Ovary (tissue), 7 donors: ENCODE measurements at regions not wholly inside any gene's neighbourhood (a gene's known extent, or its start where the extent isn't known, plus 50 kb on each side); places are given as distances from the start of the nearest gene placed in this dataset.

Source experiments
- DNase-seq, 5 donors: peaks; one replicate each; pipeline ENCODE4 v3.0.0-alpha.2; 2019 to 2020
- H3K27ac ChIP-seq, 2 donors: fragments of 200-600 bp; one replicate each; pipeline versions ENCODE4 v1.5.1 to v1.8.0; 2019 to 2022
- H3K27me3 ChIP-seq: fragments of 200-600 bp; one replicate; pipeline ENCODE4 v1.8.0; 2022
- H3K36me3 ChIP-seq: fragments of 200-600 bp; sonication (generic); one replicate; pipeline ENCODE4 v1.5.1; 2019
- H3K4me1 ChIP-seq: one replicate; pipeline ENCODE4 v1.8.1; 2013; ENCODE audit warnings: mild to moderate bottlenecking, moderate library complexity; ENCODE audit not compliant: insufficient read depth
- H3K4me3 ChIP-seq: fragments of 200-600 bp; sonication (generic); one replicate; pipeline ENCODE4 v1.5.1; 2017
- H3K9me3 ChIP-seq, 2 donors: fragments of 200-600 bp in 1 of 2; sonication (generic) in 1 of 2; one replicate each; pipeline versions ENCODE4 v1.5.1 to v1.8.1; 2013 to 2019; ENCODE audit warnings: mild to moderate bottlenecking in 1 of 2, moderate library complexity in 1 of 2
- EP300 ChIP-seq: sonication (generic); formaldehyde crosslinking; IDR thresholded peaks from one replicate; pipeline ENCODE4 v1.6.1; 2017; ENCODE audit warnings: antibody characterized with exemption
- POLR2A ChIP-seq: fragments of 450-650 bp; IDR thresholded peaks from one replicate; pipeline ENCODE4 v1.6.1; 2017; ENCODE audit warnings: antibody characterized with exemption, mild to moderate bottlenecking, moderate library complexity
- WGBS, 3 donors: extraction: QIAGEN DNeasy Blood & Tissue Kit in 1 of 3; methylation state at CpG; one replicate each; pipeline versions ENCODE4 v1.1.5 to v1.1.7; 2013 to 2017; 5-methylcytosine and 5-hydroxymethylcytosine counted together
- intact Hi-C, 4 donors: fragments of 100-400 bp; cut with DNase I; formaldehyde crosslinking; loops; one replicate each; pipeline versions ENCODE4 v1.11.0 to v1.15.1; 2022 to 2023
- TF ChIP-seq, protein P1 (sequence below), 3 donors: fragments of 450-650 bp in 2 of 3; fragments of 200-600 bp in 1 of 3; IDR thresholded peaks; one replicate each; pipeline versions ENCODE4 v1.5.1 to v1.8.0; 2016 to 2022; ENCODE audit warnings: antibody characterized with exemption in 3 of 3, mild to moderate bottlenecking in 1 of 3
- donor health status: DM: no; HTN: no; CAD: no; lungs with moderate emphysema.
- donor health status: DM: no; HTN: no; CAD: no.
- donor health status: Bipolar disorder and iron deficiency.
- donor health status: DM: no; HTN: no; CAD: no.
- donor health status: DM: yes; HTN: yes; CAD: no.

DNA sequence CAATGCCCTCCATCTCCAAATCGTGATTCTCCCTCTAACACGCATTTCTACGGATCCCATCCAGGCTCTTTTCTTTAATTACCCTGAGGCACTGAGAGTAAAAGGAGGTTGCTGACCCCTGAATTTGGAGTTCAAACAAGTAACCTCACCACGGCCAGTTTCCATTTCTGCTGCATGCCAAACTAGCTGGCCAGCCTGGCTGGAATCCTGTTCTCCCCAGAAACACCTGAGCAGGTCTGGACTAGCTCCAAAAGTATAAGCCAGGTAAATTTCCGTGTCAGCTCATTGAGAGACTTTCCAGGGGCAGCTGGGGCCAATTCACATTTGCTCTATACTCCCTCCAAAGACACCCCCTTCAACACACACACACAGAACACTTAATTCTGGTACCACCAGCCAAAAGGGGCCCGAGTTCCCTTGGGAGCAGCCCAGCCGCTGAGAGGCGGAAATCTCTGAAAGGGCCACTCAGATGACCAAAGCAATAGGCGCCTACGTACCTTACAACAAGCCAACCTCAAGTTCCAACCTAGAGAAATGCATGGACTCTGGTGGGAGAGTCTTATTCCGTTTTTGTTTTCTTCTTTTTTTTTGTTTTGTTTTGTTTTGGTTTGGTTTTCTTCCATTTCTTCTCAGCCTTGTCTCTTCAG lies 131.4 kb downstream of the NDUFA12 start:
- Histone ChIP-seq H3K27ac (no peak overlapping the region), H3K4me1 (peaks cover 3% of the 10 kb centered on the region), H3K27me3 (no peaks in the 10 kb centered on the region), H3K4me3 (no peak overlapping the region), H3K9me3 (no peaks in the 10 kb centered on the region), H3K36me3 (no peaks in the 10 kb centered on the region)
- WGBS, 3 donors, result 68 to 70% (median 70%) methylated on average over 11 of the region's 11 CpGs
- intact Hi-C loops, result loop anchor here in 3 of 4 donors (10.0 kb wide), 4 partner anchors 87 to 727 kb away; partner anchors contain the start of gene PLXNC1 (in 1 of the 3)
- DNase-seq, result no peak
- no peak for TF ChIP-seq EP300
- TF ChIP-seq, protein P1, sequence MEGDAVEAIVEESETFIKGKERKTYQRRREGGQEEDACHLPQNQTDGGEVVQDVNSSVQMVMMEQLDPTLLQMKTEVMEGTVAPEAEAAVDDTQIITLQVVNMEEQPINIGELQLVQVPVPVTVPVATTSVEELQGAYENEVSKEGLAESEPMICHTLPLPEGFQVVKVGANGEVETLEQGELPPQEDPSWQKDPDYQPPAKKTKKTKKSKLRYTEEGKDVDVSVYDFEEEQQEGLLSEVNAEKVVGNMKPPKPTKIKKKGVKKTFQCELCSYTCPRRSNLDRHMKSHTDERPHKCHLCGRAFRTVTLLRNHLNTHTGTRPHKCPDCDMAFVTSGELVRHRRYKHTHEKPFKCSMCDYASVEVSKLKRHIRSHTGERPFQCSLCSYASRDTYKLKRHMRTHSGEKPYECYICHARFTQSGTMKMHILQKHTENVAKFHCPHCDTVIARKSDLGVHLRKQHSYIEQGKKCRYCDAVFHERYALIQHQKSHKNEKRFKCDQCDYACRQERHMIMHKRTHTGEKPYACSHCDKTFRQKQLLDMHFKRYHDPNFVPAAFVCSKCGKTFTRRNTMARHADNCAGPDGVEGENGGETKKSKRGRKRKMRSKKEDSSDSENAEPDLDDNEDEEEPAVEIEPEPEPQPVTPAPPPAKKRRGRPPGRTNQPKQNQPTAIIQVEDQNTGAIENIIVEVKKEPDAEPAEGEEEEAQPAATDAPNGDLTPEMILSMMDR (IDR thresholded peaks at IDR 0.05), result no peak
- TF ChIP-seq POLR2A, result no peak

GRCh38 chr12:94870511-94870910 lies 133.0 kb downstream of the NDUFA12 start:
- Histone ChIP-seq H3K9me3 (no peaks in the 10 kb centered on the region), H3K4me3 (no peak overlapping the region), H3K27me3 (no peaks in the 10 kb centered on the region), H3K27ac (no peak overlapping the region), H3K4me1 (peaks cover 7% of the 10 kb centered on the region), H3K36me3 (no peaks in the 10 kb centered on the region)
- DNase-seq, result no peak
- intact Hi-C loops, result loop anchor here in 3 of 4 donors (10.0 kb wide), 4 partner anchors 86 to 726 kb away; partner anchors contain the start of gene PLXNC1 (in 1 of the 3)
- WGBS, 3 donors, result 78 to 96% (median 88%) methylated on average over 5 of the region's 5 CpGs
- TF ChIP-seq POLR2A (no peak), EP300 (no peak)
- TF ChIP-seq, protein P1 (IDR thresholded peaks at IDR 0.05), result no peak

- Histone ChIP-seq H3K4me3 (no peak overlapping the region), H3K4me1 (peaks cover 9% of the 10 kb centered on the region), H3K9me3 (no peaks in the 10 kb centered on the region), H3K27ac (no peak overlapping the region), H3K36me3 (no peaks in the 10 kb centered on the region), H3K27me3 (no peaks in the 10 kb centered on the region)
- intact Hi-C loops, result no loop called here
- DNase-seq, result no peak
- no peak for TF ChIP-seq EP300
- TF ChIP-seq, protein P1 (IDR thresholded peaks at IDR 0.05), result no peak
- no peak for TF ChIP-seq POLR2A
- WGBS, 3 donors, result 96 to 98% (median 98%) methylated on average over 2 of the region's 2 CpGs
Measured at GRCh38 chr12:94868161-94868560, 135.3 kb downstream of the NDUFA12 start.

GRCh38 chr12:94867066-94867855 lies 136.2 kb downstream of the NDUFA12 start:
- Histone ChIP-seq H3K4me3 (no peak overlapping the region), H3K9me3 (no peaks in the 10 kb centered on the region), H3K4me1 (peaks cover 11% of the 10 kb centered on the region), H3K27me3 (no peaks in the 10 kb centered on the region), H3K36me3 (no peaks in the 10 kb centered on the region), H3K27ac (no peak overlapping the region)
- TF ChIP-seq EP300 (no peak), POLR2A (no peak)
- TF ChIP-seq, protein P1 (IDR thresholded peaks at IDR 0.05), result no peak
- intact Hi-C loops, result no loop called here
- DNase-seq, result no peak
- 92 to 93% (median 92%) methylated on average over 5 of the region's 5 CpGs for WGBS, 3 donors
